T-helper 17 cell (primary cell): ENCODE measurements at regions not wholly inside any gene's neighbourhood (a gene's known extent, or its start where the extent isn't known, plus 50 kb on each side); places are given as distances from the start of the nearest gene placed in this dataset.
A peak's percentile ranks its signal among the peaks of the same experiment; 100 is the strongest.
"Not testable (repeated sequence)": the region's sequence is repeated elsewhere in the genome, so short reads cannot be mapped to it uniquely, and the experiment has no call there.

Experiments
- ATAC-seq: fragments of 150-1000 bp; cut with Tn5 transposase; 2 replicates; pipeline ENCODE4 v1.10.0; 2021; ENCODE audit warnings: mild to moderate bottlenecking, moderate library complexity
- DNase-seq, 3 donors: peaks; one replicate each; pipeline versions ENCODE4 v3.0.0 to v3.0.0-alpha.2; 2020 to 2021
- H3K9me3 ChIP-seq: one replicate; pipeline ENCODE4 v1.7.0; 2013; ENCODE audit warnings: low read length, mild to moderate bottlenecking; ENCODE audit not compliant: control insufficient read depth, poor library complexity, severe bottlenecking
- H3K27ac Mint-ChIP-seq: one replicate; pipeline ENCODE4 v1.8.0; 2022; ENCODE audit warnings: mild to moderate bottlenecking, moderate library complexity, mixed read lengths
- H3K27me3 Mint-ChIP-seq: one replicate; pipeline ENCODE4 v1.8.0; 2022; ENCODE audit warnings: mixed read lengths
- H3K36me3 Mint-ChIP-seq: one replicate; pipeline ENCODE4 v1.8.0; 2022; ENCODE audit warnings: low read depth, mixed read lengths
- H3K4me1 Mint-ChIP-seq: one replicate; pipeline ENCODE4 v1.8.0; 2022; ENCODE audit warnings: mild to moderate bottlenecking, mixed read lengths
- H3K4me3 Mint-ChIP-seq: one replicate; pipeline ENCODE4 v1.8.0; 2022; ENCODE audit warnings: mild to moderate bottlenecking, moderate library complexity, mixed read lengths

DNA sequence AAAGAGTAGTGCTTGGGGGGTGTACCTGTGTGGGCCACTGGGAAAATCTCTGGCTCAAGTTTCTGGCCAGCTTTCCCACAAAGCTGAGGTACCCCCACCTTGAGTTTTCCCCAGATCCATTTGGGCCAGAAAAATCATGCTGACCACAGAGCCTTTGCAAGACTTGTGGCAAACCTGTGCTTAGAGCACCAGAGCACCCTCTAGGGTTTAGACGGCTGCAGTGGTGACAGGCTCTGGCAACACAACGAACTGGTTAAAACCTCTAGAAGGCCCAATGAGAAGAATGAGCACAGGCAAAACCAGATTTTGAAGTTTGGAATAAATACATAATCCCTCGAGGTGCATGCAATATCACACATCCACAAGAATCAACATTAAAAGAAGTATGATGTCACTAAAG, 290.7 kb upstream of the FOLH1 start:
- ATAC-seq (no peak), DNase-seq (no peak)
- Mint-ChIP-seq H3K4me3 (no peak overlapping the region), H3K27me3 (no peaks in the 10 kb centered on the region), H3K36me3 (no peaks in the 10 kb centered on the region), H3K27ac (no peak overlapping the region), H3K4me1 (no peaks in the 10 kb centered on the region)
- H3K9me3 ChIP-seq, result no peaks in the 10 kb centered on the region

- Mint-ChIP-seq H3K27ac (no peak overlapping the region), H3K27me3 (no peaks in the 10 kb centered on the region), H3K4me3 (no peak overlapping the region), H3K4me1 (no peaks in the 10 kb centered on the region), H3K36me3 (no peaks in the 10 kb centered on the region)
- no peaks in the 10 kb centered on the region for H3K9me3 ChIP-seq
- DNase-seq (no peak), ATAC-seq (no peak)
These were observed 296.8 kb upstream of the FOLH1 start for GRCh38 chr11:49505231-49505630.

GRCh38 chr11:49526240-49526829, 317.9 kb upstream of the FOLH1 start:
- not testable (repeated sequence) for H3K27ac Mint-ChIP-seq, H3K4me3 Mint-ChIP-seq, H3K27me3 Mint-ChIP-seq, H3K4me1 Mint-ChIP-seq, H3K36me3 Mint-ChIP-seq, DNase-seq, H3K9me3 ChIP-seq
- ATAC-seq, result peak; percentile 65

- H3K27me3 Mint-ChIP-seq, result no peaks in the 10 kb centered on the region
- H3K36me3 Mint-ChIP-seq, result no peaks in the 10 kb centered on the region
- no peaks in the 10 kb centered on the region for H3K4me1 Mint-ChIP-seq
- DNase-seq, result no peak
- no peak overlapping the region for H3K4me3 Mint-ChIP-seq
- no peak for ATAC-seq
- H3K27ac Mint-ChIP-seq, result no peak overlapping the region
- no peaks in the 10 kb centered on the region for H3K9me3 ChIP-seq
These were observed 324.8 kb upstream of the FOLH1 start for GRCh38 chr11:49533204-49533603.

- not testable (repeated sequence) for H3K27ac Mint-ChIP-seq, H3K4me3 Mint-ChIP-seq, H3K27me3 Mint-ChIP-seq, H3K9me3 ChIP-seq, H3K4me1 Mint-ChIP-seq, DNase-seq, H3K36me3 Mint-ChIP-seq, ATAC-seq
These were observed 330.5 kb upstream of the FOLH1 start for GRCh38 chr11:49538927-49539326.

DNA sequence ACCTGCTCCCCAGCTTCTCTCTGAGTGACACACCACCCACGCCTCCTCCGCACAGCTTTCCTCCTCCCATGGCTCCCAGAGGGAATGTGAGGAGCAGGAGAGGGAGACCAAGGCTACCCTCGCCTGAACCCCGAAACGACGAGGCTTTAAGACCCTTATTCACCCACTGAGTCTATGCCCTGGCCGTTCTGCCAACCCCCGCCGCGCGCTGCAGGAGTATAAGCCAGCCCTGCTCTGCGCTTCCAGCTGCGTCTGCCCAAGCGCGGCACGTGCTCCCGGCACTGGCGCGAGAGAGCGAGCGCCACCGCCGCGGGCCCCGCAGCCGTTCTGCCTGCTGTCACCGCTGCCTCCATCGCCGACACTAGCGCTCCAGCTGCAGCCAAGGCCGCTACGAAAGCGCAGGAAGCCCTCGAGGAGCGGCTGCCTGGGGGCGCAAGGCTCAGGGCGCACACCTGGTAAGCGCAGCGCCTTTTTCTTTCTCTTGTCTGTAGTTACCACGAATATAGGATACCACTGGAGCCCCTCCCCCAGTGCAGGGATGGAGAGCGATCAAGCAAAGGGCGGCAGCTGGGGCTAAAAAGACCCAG, 350.0 kb upstream of the FOLH1 start:
- not testable (repeated sequence) for H3K36me3 Mint-ChIP-seq, H3K27ac Mint-ChIP-seq, ATAC-seq, H3K4me3 Mint-ChIP-seq, H3K4me1 Mint-ChIP-seq, H3K9me3 ChIP-seq, DNase-seq
- H3K27me3 Mint-ChIP-seq, result peaks cover 21% of the 10 kb centered on the region

- H3K4me3 Mint-ChIP-seq, DNase-seq, H3K36me3 Mint-ChIP-seq, ATAC-seq, H3K27ac Mint-ChIP-seq, H3K4me1 Mint-ChIP-seq, H3K9me3 ChIP-seq: not testable (repeated sequence)
- peaks cover 21% of the 10 kb centered on the region for H3K27me3 Mint-ChIP-seq
These were observed 352.2 kb upstream of the FOLH1 start for GRCh38 chr11:49560593-49560992.

GRCh38 chr11:49561240-49561880, 353.0 kb upstream of the FOLH1 start:
- H3K4me1 Mint-ChIP-seq, H3K9me3 ChIP-seq, DNase-seq, H3K36me3 Mint-ChIP-seq, H3K4me3 Mint-ChIP-seq, H3K27ac Mint-ChIP-seq, ATAC-seq: not testable (repeated sequence)
- peaks cover 21% of the 10 kb centered on the region for H3K27me3 Mint-ChIP-seq

DNA sequence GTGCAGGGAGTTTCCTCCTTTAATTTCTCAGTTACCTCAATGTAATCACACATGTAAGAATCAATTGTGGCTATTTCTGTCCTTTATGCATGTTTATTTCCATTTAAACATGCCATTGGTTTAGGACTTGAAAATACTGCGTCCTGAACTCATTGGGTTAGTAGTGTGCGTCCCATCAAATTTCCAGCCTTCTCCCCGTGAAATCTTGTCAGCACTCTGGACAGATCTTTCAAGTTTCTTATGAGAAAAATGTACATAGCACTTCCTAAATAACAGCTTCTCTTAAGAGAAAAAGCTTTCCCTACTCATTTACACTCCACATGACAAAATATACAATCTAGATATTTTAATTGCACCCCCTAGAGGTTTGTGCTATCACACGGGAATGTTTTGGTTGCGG, 353.9 kb upstream of the FOLH1 start:
- H3K27ac Mint-ChIP-seq, H3K4me1 Mint-ChIP-seq, H3K9me3 ChIP-seq, H3K4me3 Mint-ChIP-seq, DNase-seq, ATAC-seq, H3K36me3 Mint-ChIP-seq: not testable (repeated sequence)
- H3K27me3 Mint-ChIP-seq, result peaks cover 21% of the 10 kb centered on the region

- ATAC-seq, H3K4me3 Mint-ChIP-seq, H3K4me1 Mint-ChIP-seq, H3K27ac Mint-ChIP-seq, H3K27me3 Mint-ChIP-seq, H3K9me3 ChIP-seq, DNase-seq, H3K36me3 Mint-ChIP-seq: not testable (repeated sequence)
These were observed 371.1 kb upstream of the FOLH1 start for GRCh38 chr11:49579492-49579891.

DNA sequence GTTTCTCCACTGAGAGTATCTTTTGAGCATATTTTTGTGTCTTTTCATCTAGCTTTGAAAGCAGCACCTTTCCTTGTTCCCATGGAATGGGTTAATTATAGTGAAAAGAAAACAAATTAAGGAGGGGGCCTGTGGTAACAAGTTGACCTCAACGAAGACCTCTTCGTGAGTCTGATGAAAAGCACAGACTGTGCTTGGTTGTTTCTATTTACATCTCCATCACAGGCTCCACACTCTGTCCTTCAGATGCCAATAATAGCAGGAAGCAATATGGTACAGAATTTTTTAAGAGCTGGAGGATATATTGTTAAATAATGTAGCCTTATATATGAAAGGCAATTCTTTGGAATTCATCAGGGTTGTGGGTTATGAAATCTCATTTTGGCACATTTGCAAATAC, 366.7 kb upstream of the OR4C13 start:
- H3K27ac Mint-ChIP-seq, DNase-seq, H3K9me3 ChIP-seq, H3K27me3 Mint-ChIP-seq, ATAC-seq, H3K4me3 Mint-ChIP-seq, H3K4me1 Mint-ChIP-seq, H3K36me3 Mint-ChIP-seq: not testable (repeated sequence)

DNA sequence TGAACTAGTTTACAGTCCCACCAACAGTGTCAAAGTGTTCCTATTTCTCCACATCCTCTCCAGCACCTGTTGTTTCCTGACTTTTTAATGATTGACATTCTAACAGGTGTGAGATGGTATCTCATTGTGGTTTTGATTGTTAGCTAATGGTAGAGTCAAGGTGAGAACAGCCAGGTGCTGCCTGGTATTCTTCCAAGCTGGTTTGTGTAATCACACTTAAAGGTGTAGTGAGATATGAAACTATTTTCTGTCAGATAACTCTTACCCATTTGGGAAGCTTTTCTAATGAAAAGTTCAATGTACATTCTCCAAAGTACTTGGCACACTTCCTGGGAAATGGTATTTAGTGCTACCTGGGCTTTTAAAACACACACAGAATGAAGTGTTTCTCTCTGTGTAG, 343.3 kb upstream of the OR4C13 start:
- H3K36me3 Mint-ChIP-seq, ATAC-seq, H3K27me3 Mint-ChIP-seq, H3K9me3 ChIP-seq, H3K4me3 Mint-ChIP-seq, H3K4me1 Mint-ChIP-seq, H3K27ac Mint-ChIP-seq, DNase-seq: not testable (repeated sequence)

- not testable (repeated sequence) for H3K9me3 ChIP-seq, H3K27ac Mint-ChIP-seq, ATAC-seq, DNase-seq, H3K4me1 Mint-ChIP-seq, H3K36me3 Mint-ChIP-seq, H3K27me3 Mint-ChIP-seq, H3K4me3 Mint-ChIP-seq
These were observed 328.3 kb upstream of the OR4C13 start for GRCh38 chr11:49623872-49624271.

GRCh38 chr11:49670705-49671104, 281.5 kb upstream of the OR4C13 start:
- H3K27ac Mint-ChIP-seq, H3K36me3 Mint-ChIP-seq, ATAC-seq, DNase-seq, H3K9me3 ChIP-seq, H3K27me3 Mint-ChIP-seq, H3K4me1 Mint-ChIP-seq, H3K4me3 Mint-ChIP-seq: not testable (repeated sequence)
